Cardiac muscle cell (in vitro differentiated cells and primary cell): ENCODE measurements at regions not wholly inside any gene's neighbourhood (a gene's known extent, or its start where the extent isn't known, plus 50 kb on each side); places are given as distances from the start of the nearest gene placed in this dataset.
A peak's percentile ranks its signal among the peaks of the same experiment; 100 is the strongest.

Source experiments
- DNase-seq, 2 donors: peaks; one replicate each; pipeline versions ENCODE4 v3.0.0 to v3.0.0-alpha.2; 2010 to 2017; ENCODE audit warnings: low read depth in 1 of 2, low spot score in 1 of 2
- H3K27ac ChIP-seq: fragments of 200-600 bp; sonication (generic); 2 replicates; pipeline ENCODE4 v1.5.1; 2016
- H3K27me3 ChIP-seq: fragments of 200-600 bp; sonication (generic); 2 replicates; pipeline ENCODE4 v1.6.0; 2016; ENCODE audit warnings: control low read depth
- H3K36me3 ChIP-seq: fragments of 200-600 bp; sonication (generic); 2 replicates; pipeline ENCODE4 v1.5.1; 2016; ENCODE audit warnings: control low read depth
- H3K4me1 ChIP-seq: fragments of 200-600 bp; sonication (generic); 2 replicates; pipeline ENCODE4 v1.8.1; 2017; ENCODE audit warnings: low read depth, mild to moderate bottlenecking, mixed run types
- H3K4me3 ChIP-seq: fragments of 200-600 bp; sonication (generic); 2 replicates; pipeline ENCODE4 v1.5.1; 2016; ENCODE audit warnings: mild to moderate bottlenecking
- H3K9me3 ChIP-seq: fragments of 200-600 bp; sonication (generic); 2 replicates; pipeline ENCODE4 v1.5.1; 2017; ENCODE audit warnings: low read depth, mild to moderate bottlenecking, control low read depth
- CTCF ChIP-seq: IDR thresholded peaks from 2 replicates; pipeline ENCODE4 v1.5.1; 2012; ENCODE audit warnings: low read depth, mild to moderate bottlenecking, low read length

DNA sequence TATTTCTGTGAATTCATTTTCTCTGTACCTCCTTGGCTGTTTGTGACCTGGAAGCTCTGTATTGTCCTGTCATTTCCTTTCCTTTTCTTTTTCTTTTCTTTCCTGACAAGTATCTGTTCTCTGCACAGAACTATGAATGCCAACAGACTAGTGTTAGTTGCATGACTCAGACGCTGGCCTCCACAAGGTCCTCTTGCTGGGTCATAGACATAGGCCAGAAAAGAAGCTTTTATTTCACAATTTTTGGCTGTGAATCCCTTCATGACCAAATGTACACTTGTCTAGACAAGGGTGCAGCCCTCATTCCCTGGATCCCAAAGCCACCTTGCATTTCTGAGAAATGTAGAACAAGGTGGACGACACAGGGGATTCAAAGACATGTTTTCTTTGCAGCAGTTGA lies 104.1 kb upstream of the MTNR1B start:
- H3K27ac ChIP-seq = no peak overlapping the region
- no peaks in the 10 kb centered on the region for H3K9me3 ChIP-seq
- H3K27me3 ChIP-seq = no peaks in the 10 kb centered on the region
- no peaks in the 10 kb centered on the region for H3K36me3 ChIP-seq
- no peak for TF ChIP-seq CTCF
- H3K4me1 ChIP-seq = no peaks in the 10 kb centered on the region
- H3K4me3 ChIP-seq = no peak overlapping the region
- DNase-seq = peak in 1 of 2 donors; percentile 23

DNA sequence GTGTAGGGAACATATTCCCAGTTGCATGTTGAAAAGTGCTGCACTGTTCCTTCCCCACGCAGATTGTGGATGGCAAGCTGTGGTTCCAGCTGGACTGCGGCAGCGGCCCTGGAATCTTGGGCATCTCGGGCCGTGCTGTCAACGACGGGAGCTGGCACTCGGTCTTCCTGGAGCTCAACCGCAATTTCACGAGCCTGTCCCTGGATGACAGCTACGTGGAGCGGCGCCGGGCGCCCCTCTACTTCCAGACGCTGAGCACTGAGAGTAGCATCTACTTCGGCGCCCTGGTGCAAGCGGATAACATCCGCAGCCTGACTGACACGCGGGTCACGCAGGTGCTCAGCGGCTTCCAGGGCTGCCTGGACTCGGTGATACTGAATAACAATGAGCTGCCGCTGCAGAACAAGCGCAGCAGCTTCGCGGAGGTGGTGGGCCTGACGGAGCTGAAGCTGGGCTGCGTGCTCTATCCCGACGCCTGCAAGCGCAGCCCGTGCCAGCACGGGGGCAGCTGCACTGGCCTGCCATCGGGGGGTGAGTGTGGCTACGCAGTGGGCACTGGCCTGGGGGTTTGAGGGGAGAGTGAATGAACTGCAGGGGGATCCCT lies 102.7 kb upstream of the MTNR1B start:
- H3K27ac ChIP-seq = no peak overlapping the region
- H3K4me1 ChIP-seq = no peaks in the 10 kb centered on the region
- no peak overlapping the region for H3K4me3 ChIP-seq
- H3K36me3 ChIP-seq = no peaks in the 10 kb centered on the region
- H3K9me3 ChIP-seq = no peaks in the 10 kb centered on the region
- no peaks in the 10 kb centered on the region for H3K27me3 ChIP-seq
- no peak for DNase-seq
- no peak for TF ChIP-seq CTCF

- Histone ChIP-seq H3K36me3 (no peaks in the 10 kb centered on the region), H3K27ac (no peak overlapping the region), H3K9me3 (no peaks in the 10 kb centered on the region), H3K4me1 (no peaks in the 10 kb centered on the region), H3K4me3 (no peak overlapping the region), H3K27me3 (no peaks in the 10 kb centered on the region)
- DNase-seq = no peak
- TF ChIP-seq CTCF = no peak
Observed at GRCh38 chr11:92867913-92868619, 101.4 kb upstream of the MTNR1B start.

DNA sequence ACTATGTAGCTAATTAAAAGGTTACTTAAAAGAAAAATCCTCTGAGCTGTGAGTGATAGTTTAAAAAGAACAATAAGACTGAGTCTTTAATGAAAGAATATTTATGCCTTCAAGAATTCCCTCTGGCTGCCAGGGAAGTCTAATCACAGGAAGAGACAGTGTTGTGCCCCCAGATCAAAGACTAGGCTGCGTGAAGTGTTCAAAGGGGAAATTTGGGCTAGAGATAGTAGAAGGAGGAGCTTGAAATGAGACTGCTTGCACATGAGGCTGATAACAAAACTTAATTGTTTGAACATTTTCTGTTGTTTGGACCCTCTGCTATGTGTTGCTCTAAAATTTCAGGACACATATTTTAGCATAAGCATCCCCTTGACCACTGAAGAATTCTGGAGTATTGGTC lies 99.7 kb upstream of the MTNR1B start:
- Histone ChIP-seq H3K9me3 (no peaks in the 10 kb centered on the region), H3K27ac (no peak overlapping the region), H3K36me3 (no peaks in the 10 kb centered on the region), H3K4me1 (no peaks in the 10 kb centered on the region), H3K27me3 (no peaks in the 10 kb centered on the region), H3K4me3 (no peak overlapping the region)
- no peak for DNase-seq
- no peak for TF ChIP-seq CTCF

- Histone ChIP-seq H3K36me3 (no peaks in the 10 kb centered on the region), H3K4me1 (no peaks in the 10 kb centered on the region), H3K27me3 (no peaks in the 10 kb centered on the region), H3K4me3 (no peak overlapping the region), H3K27ac (no peak overlapping the region), H3K9me3 (no peaks in the 10 kb centered on the region)
- TF ChIP-seq CTCF = no peak
- DNase-seq = peak in 1 of 2 donors; percentile 20
Observed at GRCh38 chr11:92870196-92870832, 99.1 kb upstream of the MTNR1B start.
